RPMI7951 (cell line): ENCODE measurements at regions not wholly inside any gene's neighbourhood (a gene's known extent, or its start where the extent isn't known, plus 50 kb on each side); places are given as distances from the start of the nearest gene placed in this dataset.
A peak's percentile ranks its signal among the peaks of the same experiment; 100 is the strongest.

Source experiments
- DNase-seq: peaks from one replicate; pipeline ENCODE4 v3.0.0-alpha.2; 2012; ENCODE audit warnings: low read depth

DNA sequence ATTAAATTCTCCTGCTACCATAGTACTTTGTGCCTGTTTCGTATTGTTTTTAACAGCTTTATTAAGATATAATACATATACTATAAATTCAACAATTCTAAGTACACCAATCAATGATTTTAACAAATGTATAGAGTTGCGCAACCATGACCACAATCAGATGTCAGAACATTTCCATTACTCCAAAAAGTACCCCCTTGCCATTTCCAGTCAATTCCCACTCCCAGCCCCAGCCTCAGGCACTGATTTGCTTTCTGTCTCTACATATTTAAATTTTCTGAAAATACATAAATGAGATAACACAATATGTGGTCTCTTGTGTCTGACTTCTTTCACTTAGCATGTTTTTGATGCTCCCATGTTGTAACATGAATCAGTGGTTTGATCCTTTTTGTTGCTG is 193.9 kb downstream of the FIGN start:
- DNase-seq, result no peak

DNA sequence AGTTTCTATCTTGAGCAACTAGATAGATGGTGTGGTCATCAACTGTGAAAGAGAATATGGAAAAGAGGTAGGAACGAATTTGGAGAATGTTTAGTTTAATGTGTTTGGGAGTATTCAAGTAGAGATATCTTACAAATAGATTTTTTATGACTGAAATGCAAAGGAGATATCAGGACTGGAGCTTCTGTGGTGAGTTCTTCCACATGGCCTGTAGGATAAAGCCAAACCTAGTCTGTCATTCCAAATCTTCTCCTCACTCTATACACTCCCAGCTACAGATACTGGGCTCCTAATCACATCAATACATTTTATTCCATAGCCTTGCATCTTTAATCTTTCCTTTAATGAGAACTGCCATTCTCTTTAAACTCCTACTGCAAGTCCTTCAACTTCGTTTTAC is 194.3 kb downstream of the FIGN start:
- no peak for DNase-seq

DNA sequence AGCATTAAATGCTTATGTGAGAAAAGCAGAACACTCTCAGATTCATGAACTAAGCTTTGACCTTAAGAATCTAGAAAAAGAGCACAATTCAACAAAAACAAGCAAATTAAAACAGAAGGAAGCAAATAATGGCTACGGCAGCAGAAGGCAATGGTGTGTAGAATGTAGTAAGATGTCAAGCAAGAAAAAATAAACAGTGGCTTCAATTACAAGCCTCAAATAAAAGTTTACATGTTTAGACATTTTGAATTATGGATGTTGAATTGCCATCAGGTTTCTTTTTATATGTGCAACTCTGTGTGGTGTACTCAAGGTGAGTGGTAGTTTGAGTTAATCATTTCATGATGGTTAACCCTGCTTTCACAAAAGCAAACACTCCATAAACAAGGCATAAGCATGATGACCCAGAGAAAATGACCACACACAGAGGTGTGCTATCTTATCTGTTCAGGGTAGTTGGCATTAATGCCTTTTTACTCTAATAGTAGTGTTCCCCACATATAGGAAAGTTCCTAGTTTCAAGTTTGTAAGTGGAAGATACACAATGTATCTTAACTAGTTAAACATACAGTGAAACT is 207.1 kb downstream of the FIGN start:
- no peak for DNase-seq

DNA sequence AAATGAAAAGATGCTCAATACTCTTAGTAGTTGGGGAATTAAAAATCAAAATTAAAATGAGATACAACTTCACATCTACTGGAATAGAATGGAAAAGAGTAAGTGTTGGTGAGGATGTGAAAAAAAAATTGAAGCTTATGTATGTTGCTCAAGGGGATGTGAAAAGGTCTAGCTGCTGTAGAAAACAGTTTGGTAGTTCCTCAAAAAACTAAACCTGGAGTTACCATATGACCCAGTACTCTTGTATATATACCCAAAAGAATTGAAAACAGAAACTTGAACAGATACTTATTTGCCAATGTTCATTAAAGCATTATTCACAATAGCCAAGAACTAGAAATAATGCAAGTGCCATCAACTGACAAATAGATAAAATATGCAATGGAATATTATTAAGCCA is 208.4 kb downstream of the FIGN start:
- DNase-seq, result no peak

DNA sequence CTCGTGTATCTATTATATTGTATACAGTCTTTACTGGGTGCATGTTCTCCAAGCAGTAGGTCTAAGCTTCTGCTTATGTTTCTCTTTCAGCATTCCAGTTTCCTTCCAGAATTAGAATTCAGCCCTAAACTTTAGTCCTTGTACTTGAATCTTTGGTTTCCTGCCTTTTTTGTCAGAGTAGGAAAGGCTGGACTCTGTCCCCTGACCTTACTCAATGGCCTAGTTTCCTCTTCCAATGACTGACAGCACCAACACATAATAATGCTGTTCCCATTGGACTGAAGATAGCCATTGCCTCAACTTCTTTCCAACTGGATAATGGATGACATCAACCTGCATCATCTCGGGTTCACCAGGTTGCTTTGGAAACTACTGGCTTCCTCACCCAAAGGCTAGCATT is 217.0 kb downstream of the FIGN start:
- no peak for DNase-seq

DNA sequence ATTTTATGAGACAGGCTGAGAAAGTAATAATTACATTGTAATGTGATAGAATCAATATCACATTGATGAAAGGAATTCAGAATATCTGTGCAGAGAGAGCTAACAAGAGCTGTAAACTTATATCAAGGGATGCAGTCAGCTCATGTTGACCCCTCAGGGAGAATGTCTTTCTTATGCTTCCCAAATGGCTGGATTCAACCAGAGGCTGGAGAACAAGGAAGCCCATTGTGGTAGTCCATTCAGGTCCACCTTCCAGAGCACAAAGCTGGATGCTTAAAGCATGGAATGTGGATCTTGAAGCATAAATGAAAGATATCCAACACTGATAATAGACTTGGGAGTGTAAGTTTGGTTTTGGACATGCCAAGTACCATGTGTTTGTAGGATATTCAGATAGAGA is 220.0 kb downstream of the FIGN start:
- DNase-seq, result peak; percentile 44

DNA sequence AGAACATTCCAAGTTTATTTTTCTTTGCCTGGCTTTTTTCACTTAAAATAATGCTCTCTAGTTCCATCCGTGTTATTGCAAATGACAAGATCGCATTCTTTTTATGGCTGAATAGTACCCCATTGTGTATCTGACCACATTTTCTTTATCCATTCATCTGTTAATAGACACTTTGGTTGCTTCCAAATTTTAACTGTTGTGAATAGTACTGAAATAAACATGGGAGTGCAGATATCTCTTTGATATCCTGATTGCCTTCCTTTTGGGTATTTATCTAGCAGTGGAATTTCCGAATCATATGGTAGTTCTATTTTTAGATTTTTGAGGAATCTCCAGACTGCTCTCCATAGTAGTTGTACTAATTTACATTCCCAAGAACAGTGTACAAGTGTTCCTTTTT is 230.5 kb downstream of the FIGN start:
- DNase-seq, result peak; percentile 30

DNA sequence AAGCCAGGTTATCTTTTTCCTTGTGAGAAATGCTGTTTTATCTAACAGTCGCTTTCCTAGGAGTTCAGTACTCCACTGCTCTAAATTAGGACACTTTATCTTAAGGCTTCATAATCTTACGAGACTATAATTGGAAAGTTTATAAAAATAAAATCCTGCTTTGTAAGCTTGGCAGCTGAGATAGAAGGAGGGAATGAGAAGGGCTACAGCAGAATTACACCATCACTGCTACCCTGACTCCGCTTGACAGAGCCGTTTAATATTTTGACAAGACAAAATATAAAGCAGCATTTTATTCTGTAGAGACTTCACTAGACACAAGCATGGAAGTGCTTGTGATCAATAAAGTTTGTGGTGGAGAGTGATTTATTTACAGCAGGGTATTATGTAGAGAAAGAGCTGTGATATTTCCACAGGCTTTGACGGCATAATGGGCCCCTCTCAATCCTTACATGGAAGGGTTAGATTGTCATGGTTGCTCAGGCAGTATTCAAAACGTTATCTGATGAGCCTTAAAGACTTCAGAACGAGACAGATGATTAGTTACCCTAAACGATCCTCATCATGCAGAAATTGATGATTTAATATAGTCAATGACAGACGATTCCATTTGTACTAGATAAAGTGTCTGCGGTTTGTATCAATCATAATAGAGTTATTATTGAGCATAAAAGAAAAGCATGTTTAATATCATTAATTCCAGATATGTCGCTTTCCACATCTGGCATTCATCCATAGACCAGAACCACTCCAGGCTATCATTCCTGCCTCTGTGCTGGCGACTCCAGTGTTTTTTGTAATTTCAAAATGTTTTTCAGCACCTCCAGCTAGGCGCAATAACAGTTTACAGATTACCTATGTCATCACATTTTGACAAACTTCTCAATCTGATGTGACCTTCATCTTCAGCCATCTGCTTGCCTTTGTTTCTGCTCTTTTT is 242.2 kb downstream of the FIGN start:
- no peak for DNase-seq

DNA sequence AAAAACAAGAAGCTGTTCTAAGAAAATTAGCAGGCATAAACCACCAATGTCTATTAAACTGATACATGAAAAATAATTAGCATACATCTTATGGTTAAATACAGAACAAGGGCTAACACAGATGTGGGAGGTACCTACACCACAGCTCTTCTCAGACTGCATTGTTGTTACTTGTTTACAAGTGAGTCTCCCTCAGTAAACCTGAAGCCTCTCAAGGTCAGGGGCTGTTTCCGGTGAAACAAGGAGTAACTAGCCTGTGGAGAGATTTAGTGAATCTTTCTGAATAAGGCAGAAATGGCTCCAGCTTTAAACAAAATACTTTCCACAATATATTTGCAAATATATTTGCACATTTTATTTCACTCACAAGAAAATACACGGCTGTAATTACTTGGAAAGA is 244.0 kb downstream of the FIGN start:
- DNase-seq, result no peak

DNA sequence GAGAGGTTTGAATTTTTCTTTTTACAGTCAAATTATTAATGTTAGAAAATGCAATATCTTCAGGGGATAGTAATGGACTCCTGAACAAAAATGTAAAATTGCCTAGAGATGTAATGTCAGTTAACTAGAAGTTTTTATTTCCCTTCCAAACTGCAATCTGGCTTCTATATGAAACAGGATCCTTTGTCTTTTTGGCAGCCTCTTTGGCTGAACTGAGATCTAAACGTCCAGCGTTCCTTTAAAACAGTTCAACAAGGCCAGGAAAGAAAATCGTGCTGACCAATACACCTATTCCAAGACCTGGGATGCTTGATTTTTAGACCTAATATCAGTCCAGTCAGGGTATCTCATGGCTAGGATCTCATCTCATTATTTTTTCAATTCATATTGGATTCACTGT is 245.5 kb downstream of the FIGN start:
- no peak for DNase-seq

DNA sequence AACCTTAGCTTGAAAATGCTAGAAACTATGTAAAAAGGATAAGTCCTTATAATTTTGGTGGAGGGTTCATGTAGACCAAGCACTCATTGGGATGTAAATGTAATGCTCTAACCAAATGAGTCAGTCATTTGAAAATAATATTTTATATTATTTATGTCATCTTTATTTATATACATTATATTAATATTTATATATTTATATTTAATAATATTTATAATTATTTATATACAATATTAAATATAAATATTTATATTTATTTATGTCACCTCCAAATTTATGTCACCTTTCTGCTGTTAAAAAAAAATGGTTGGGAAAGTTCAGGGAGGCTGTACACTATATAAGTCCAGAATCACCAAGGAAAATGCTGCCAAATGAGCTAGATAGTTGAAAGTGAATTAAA is 254.3 kb downstream of the FIGN start:
- no peak for DNase-seq

DNA sequence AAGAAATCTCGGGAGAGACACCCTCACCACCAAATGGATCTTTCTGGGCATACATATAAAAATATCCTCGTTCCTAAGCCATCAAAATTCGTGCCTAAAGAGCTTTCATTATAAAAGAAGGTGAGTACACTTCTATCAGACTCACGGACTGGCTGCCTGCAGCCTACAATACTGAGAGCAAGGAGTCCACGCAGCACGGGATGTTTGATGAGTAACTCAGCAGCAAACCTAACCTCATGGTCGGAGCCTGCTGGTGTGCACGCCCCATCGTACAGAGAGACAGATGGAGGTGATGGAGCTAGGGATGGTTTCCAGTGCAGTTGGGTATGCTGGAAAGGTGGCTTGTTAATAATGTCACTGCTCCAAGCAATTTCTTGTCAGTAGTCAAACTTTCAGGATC is 256.2 kb downstream of the FIGN start:
- no peak for DNase-seq

DNA sequence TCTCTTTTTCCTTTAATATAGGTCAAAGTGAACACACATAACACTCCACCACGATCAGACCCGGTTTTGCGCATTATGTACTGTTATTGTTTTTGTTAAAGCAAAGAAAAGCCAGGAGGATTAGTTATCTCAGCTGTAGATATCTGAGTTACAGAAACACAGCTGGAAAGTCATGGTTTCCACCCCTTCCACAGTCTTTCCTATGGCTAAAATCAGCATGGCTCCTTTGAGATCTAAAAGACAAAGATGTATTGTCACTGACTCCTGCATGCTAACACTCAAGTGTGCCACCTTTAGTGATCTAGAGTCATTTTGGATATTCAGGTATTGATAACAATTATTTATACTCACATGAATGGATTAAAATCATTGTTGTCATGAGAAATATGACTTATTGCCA is 260.0 kb downstream of the FIGN start:
- DNase-seq, result no peak

DNA sequence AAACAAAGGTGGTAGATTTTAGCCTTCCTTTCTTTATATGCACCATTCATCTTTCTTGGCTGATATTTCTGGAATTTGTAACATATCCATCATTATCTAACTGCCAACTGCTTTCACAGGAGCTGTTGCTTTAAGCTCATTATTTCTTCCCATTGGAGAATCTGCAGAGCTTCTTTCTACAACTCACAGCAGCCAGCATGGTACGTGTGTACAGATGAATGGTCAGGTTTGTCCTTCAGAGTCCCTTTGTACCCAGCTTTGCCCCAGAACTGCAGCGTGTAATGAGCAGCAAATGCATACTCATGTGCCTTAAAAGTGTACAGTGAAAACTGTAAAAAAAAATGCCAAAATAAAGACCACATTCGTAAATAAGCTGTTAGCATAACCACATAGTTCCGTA is 260.9 kb downstream of the FIGN start:
- DNase-seq, result no peak

DNA sequence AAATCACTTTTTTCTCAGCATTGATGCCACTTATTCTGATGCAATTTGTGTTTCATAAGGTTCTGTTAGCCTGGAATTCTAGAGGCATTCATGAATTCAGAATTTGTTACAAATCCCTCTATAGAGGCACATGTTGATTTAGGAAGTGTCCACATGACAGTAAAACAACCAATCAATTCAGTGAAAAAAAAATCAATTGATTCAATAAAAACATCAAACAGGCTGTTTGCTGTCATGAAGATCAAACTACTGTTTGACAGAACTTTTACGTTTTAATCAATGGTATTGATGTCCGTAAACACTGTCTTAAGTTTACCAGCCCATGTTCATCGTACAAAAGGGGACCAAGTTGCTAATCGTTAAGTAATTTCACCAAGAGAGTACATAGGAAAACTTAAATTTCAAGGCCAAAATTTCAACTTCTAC is 261.5 kb downstream of the FIGN start:
- no peak for DNase-seq

DNA sequence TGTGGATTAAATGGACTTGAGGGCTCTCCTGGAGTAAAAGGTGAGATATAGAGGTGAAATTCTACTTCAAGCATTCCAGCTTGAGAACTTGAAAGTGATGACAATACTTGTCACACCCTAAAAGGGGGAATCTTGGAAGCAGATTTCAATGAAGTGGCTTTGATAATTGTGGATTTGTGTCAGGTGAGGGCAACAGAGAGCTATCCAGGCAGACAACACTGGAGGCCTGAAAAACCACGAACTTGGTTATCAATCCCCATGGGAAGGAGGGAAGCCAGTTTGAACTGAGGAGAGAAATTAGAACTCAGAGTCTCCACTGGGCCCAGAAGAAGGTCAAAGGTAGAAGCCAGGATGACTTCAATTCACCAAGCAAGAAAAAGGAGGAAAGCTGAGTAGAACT is 263.9 kb downstream of the FIGN start:
- peak; percentile 9 for DNase-seq

DNA sequence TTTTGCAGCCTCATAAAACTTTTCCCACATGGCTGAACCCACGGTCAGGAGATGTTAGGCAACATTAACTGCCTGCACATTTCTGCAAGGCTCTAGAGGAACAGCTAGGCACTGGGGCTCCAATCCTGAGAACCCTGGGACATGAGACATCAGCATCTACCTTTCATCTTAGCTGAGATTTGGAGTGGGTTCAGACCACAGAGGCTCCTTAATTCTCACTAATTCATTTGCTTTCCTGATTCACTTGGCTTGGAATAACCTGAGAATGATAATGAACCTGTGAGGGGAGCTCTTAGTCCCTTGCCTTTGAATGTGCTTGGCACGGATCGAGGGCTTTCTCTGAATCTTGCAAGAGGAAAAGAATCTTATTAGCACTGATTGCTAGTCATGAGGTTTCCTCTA is 266.2 kb downstream of the FIGN start:
- no peak for DNase-seq

DNA sequence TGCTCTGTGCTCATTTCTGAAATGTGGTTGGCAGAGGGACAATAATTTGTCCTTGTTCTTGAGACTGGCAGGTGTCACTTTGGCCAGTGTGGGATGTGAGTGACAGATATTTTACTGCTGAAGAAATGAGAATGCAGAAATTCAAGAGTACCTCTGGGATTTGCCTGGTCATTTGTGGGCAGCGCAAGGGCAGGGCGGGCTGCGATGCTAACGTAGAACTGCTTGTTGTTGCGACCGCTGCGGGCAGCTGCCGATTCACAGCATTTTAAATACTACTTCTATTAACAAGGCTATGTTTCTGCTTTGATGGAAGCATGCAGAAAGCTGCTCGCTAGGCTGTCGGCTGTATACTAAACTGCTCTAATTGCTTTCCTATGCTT is 268.6 kb downstream of the FIGN start:
- DNase-seq, result no peak

DNA sequence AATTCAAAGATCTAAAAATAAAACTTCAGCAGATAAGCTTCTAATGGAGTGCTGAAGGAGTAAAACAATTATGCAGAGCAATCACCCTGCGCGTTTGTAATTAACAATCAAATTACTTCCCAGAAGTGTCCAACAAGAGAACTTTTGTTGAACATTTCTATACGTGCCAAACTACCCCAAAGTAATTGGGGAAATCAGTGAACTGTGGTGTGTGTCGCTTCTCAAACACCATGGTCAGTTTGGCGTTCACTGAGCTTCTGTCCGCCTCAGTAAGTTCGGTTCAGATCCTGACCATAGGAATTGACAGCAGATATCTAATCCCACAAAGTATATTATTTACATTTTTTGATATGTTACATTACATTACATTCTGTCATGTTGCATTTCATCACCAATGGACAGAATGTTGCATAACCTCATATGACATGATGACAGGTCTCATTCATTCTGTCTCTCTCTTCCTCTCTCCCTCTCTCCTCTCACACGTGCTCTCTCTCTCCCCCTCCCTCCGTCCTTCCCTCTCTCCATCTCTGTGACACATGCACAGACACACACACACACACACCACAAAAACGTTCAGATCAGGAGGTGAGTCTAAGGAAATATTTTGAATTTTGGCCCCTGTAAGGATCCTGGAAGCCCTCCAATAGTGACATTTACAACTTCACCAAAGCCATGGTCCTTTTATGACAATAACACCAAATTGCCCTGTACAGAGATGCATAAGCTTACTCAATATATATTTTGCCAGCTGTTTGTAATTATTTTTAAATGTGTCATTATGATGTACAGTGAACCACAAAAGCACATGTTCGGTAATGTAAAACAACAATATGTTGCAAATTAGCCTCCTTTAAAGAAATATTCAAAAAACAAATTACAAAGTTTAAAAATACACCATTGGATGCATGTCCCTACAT is 269.2 kb downstream of the FIGN start:
- no peak for DNase-seq

DNA sequence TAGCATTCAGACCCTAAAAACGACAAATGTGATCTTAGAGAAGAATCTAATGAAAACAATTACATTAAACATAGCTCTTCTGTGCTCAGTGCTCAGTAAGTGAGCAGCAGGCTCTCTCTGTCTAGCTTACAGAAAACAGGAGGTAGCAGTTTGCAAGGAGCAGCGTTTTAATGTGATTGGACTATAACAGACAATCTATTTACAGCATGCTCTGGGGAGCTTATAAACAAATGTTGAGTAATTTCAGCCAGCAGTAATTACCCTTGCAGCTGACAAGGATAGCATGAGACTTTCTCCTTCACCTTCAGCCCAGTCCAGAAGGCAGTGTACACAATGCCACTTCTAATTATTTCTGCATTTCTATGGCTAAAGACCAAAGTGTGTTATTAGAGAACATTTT is 270.4 kb downstream of the FIGN start:
- DNase-seq, result peak; percentile 3

DNA sequence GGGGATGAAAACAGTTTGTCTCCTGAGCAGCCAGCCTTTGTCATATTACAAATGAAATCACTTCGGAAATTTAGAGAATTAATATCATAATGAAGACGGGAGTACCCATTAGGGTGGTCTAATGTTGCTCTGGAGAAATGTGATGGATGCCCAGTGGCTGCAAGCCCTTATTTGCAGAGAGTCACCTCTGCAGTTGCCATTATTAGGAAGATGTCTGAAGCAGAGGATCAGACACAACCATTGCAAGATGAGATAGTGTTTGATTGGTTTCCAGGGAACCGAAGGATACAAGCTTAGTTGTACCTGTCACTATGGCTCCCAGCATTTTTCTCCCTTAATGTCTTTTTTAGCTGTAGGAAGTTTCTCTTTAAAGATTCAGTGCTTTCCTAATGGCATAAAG is 272.4 kb downstream of the FIGN start:
- DNase-seq, result no peak

DNA sequence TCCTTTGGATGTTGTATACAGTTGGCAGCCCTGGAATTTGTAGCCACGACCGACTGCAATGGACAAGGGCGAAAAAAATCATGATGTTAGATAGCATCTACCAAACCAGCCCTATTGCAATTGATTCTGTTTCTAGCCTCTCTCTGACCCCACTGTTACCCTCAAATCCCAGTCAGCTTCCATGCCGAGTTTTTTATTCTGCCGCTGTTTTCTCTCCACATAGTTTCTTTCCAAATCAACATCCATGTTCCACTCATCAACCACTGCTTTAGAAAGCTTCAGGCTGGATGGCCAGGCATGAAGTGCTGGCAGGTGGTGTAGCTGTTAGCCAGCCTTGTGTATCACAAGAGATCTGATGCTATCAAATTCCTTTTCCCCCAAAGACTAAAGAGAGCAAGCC is 272.8 kb downstream of the FIGN start:
- DNase-seq, result no peak

DNA sequence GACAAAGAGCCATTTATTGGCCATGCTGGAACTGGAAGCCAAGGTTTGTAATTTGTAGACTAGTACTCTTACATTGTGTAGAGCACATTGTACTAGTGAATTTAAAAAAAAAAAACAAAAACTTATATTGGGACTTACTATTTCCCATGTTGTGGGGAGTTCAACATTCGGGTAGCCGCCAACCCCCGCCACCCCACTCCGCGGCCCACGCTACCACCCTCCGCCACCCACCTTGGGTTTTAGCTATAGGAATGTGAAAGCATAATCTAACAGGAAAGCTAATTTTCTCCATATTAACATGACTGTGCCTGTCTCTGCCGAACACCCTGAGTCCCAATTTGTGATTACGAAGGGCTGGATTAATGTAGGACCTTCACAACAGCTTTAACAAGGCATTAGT is 275.8 kb downstream of the FIGN start:
- DNase-seq, result no peak
